ENCODE measurements at regions not wholly inside any gene's neighbourhood (a gene's known extent, or its start where the extent isn't known, plus 50 kb on each side); places are given as distances from the start of the nearest gene placed in this dataset.

DNA sequence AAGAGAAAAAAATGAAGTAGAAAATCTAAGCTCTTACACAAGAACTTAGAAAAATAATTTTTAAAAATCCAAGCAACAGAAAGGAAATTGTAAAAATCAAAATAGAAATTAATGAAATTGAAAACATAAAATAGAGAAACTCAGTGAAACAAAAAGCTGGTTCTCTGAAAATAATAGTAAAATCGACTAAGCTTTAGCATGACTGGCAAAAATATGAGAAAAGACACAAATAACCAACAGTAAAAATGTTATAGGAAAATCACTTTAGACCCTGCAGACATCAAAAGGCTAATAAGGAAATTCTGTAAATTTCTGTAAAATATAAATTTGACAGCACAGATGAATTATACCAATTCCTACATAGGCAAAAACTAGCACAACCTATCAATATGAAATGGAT, 768.9 kb upstream of the LRRTM1 start:
- in situ Hi-C loops (cut with MboI): no loop called here
- 0 to 7% methylated on average over 1 of the region's 1 CpG for WGBS, 2 experiments (ENCODE audit: low coverage in 1 of 2, low lambda C conversion rate in 2 of 2, missing lambda C conversion rate in 2 of 2)

DNA sequence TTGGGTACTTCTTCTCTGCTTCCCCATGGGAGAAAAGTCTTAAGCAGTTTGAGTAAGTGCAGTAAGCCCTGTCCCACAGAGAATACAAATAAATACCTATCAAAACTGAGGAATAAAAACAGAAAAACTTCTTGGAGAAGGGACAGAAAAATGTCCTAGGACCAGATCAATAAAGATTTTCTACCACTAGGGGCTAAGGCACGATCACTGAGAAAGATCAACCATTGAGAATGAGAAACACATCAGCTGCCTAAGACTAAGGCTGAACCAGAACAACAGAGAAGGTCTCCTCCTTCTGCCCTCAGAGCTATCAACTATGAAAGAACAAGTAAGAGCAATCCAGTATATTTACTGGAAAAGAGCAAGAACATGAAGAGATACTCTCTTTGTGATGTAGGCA, 763.6 kb upstream of the LRRTM1 start:
- H4K20me1 ChIP-seq (ENCODE audit: insufficient read depth): no peaks in the 10 kb centered on the region
- no peaks in the 10 kb centered on the region for H3K27me3 ChIP-seq (replicated peaks; ENCODE audit: insufficient read depth)
- H3K9me3 ChIP-seq (ENCODE audit: low read depth): no peaks in the 10 kb centered on the region
- no peaks in the 10 kb centered on the region for H3K79me2 ChIP-seq (ENCODE audit: insufficient read depth)
- DNase-seq: no peak
- no peak overlapping the region for H3K4me3 ChIP-seq
- in situ Hi-C loops (cut with MboI): no loop called here
- 8 to 17% methylated on average over 1 of the region's 1 CpG for WGBS, 2 experiments (ENCODE audit: low coverage in 1 of 2, low lambda C conversion rate in 2 of 2, missing lambda C conversion rate in 2 of 2)
- no peaks in the 10 kb centered on the region for H3F3A ChIP-seq (ENCODE audit: insufficient read depth)
- no peaks in the 10 kb centered on the region for H3K9me2 ChIP-seq (ENCODE audit: insufficient read depth)
- no peaks in the 10 kb centered on the region for H3K36me3 ChIP-seq (ENCODE audit: low read depth)
- H3K4me2 ChIP-seq (ENCODE audit: unreplicated experiment): no peak overlapping the region
- no peak for TF ChIP-seq EZH2 (IDR thresholded peaks at IDR 0.05; ENCODE audit: insufficient read depth, poor library complexity, severe bottlenecking)
- TF ChIP-seq EZH2phosphoT487 (IDR thresholded peaks at IDR 0.05; ENCODE audit: insufficient read depth, low read depth): no peak
- no peak overlapping the region for H2AFZ ChIP-seq
- H3K4me1 ChIP-seq (ENCODE audit: insufficient read depth): no peaks in the 10 kb centered on the region
- no peak overlapping the region for H3K27ac ChIP-seq
- H3K9ac ChIP-seq: no peak overlapping the region

More for the DNA sequence above, 768.9 kb upstream of the LRRTM1 start:
- H4K20me1 ChIP-seq (ENCODE audit: insufficient read depth): no peaks in the 10 kb centered on the region
- no peaks in the 10 kb centered on the region for H3K79me2 ChIP-seq (ENCODE audit: insufficient read depth)
- H3K9me3 ChIP-seq (ENCODE audit: low read depth): no peaks in the 10 kb centered on the region
- TF ChIP-seq EZH2phosphoT487 (IDR thresholded peaks at IDR 0.05; ENCODE audit: insufficient read depth, low read depth): no peak
- no peak for TF ChIP-seq EZH2 (IDR thresholded peaks at IDR 0.05; ENCODE audit: insufficient read depth, poor library complexity, severe bottlenecking)
- H3K36me3 ChIP-seq (ENCODE audit: low read depth): no peaks in the 10 kb centered on the region
- H3K27ac ChIP-seq: no peak overlapping the region
- H3K4me1 ChIP-seq (ENCODE audit: insufficient read depth): no peaks in the 10 kb centered on the region
- H3K4me2 ChIP-seq (ENCODE audit: unreplicated experiment): no peak overlapping the region
- H2AFZ ChIP-seq: no peak overlapping the region
- H3K4me3 ChIP-seq: no peak overlapping the region
- H3F3A ChIP-seq (ENCODE audit: insufficient read depth): no peaks in the 10 kb centered on the region
- no peak overlapping the region for H3K9ac ChIP-seq
- no peaks in the 10 kb centered on the region for H3K9me2 ChIP-seq (ENCODE audit: insufficient read depth)
- H3K27me3 ChIP-seq (replicated peaks; ENCODE audit: insufficient read depth): no peaks in the 10 kb centered on the region
- DNase-seq: no peak

DNA sequence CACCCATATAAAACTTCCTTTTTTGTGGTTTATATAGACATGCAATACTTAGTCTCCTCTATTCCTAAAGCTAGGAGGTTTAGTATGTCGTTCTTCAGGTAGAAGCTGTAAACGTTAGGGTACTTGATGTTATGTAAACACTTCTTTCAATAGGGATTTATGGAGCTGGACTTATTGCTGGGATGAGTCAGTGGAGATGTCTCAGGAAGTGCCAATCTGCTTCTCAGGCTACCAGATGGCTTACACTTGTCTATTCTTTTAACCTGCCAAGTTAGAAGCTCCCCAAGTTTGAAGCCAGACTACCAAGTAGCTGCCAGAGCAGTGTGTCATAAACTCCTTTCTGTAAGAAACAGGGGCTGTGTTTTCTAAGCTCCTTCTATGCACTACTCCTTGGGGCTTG, 756.5 kb upstream of the LRRTM1 start:
- Histone ChIP-seq H2AFZ (no peak overlapping the region), H3K4me1 (ENCODE audit: insufficient read depth) (no peaks in the 10 kb centered on the region), H3K4me3 (no peak overlapping the region), H3K9me2 (ENCODE audit: insufficient read depth) (no peaks in the 10 kb centered on the region), H4K20me1 (ENCODE audit: insufficient read depth) (no peaks in the 10 kb centered on the region), H3K36me3 (ENCODE audit: low read depth) (no peaks in the 10 kb centered on the region), H3K9ac (no peak overlapping the region), H3K27ac (no peak overlapping the region), H3K27me3 (replicated peaks; ENCODE audit: insufficient read depth) (no peaks in the 10 kb centered on the region), H3F3A (ENCODE audit: insufficient read depth) (no peaks in the 10 kb centered on the region), H3K79me2 (ENCODE audit: insufficient read depth) (no peaks in the 10 kb centered on the region), H3K4me2 (ENCODE audit: unreplicated experiment) (no peak overlapping the region), H3K9me3 (ENCODE audit: low read depth) (no peaks in the 10 kb centered on the region)
- no peak for DNase-seq
- TF ChIP-seq EZH2 (IDR thresholded peaks at IDR 0.05; ENCODE audit: insufficient read depth, poor library complexity, severe bottlenecking) (no peak), EZH2phosphoT487 (IDR thresholded peaks at IDR 0.05; ENCODE audit: insufficient read depth, low read depth) (no peak)
- in situ Hi-C loops (cut with MboI): no loop called here
- 0 to 3% methylated on average over 2 of the region's 2 CpGs for WGBS, 2 experiments (ENCODE audit: low coverage in 1 of 2, low lambda C conversion rate in 2 of 2, missing lambda C conversion rate in 2 of 2)

DNA sequence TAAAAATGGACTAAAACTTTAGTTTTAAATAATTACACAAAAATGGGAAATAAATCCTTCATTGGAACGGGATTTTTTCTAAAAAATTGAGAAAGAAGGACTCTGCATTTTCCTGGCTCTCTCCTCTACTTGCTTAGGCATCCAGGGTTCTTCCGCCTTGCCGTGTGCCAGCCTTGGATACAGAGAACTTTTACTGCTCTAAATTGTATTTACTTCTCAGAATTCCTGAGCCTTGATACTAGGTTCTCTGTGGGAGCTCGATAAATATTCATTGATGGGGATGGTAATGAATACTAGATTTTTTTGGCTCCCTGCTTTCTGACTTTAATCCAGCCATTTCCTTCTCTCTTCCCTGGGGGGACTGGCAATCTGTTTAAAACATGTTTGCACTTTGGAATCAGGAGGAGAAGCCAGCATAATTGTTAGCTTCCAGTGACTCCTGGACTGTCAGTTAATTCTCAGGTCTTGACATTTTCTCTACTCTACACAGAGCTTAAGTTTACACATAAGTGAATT, 746.1 kb upstream of the LRRTM1 start:
- Histone ChIP-seq H2AFZ (no peak overlapping the region), H4K20me1 (ENCODE audit: insufficient read depth) (no peaks in the 10 kb centered on the region), H3K4me3 (no peak overlapping the region), H3K4me2 (ENCODE audit: unreplicated experiment) (no peak overlapping the region), H3K9me3 (ENCODE audit: low read depth) (peaks cover 5% of the 10 kb centered on the region), H3K9ac (no peak overlapping the region), H3K79me2 (ENCODE audit: insufficient read depth) (no peaks in the 10 kb centered on the region), H3K27me3 (replicated peaks; ENCODE audit: insufficient read depth) (no peaks in the 10 kb centered on the region), H3F3A (ENCODE audit: insufficient read depth) (no peaks in the 10 kb centered on the region), H3K4me1 (ENCODE audit: insufficient read depth) (no peaks in the 10 kb centered on the region), H3K27ac (no peak overlapping the region), H3K9me2 (ENCODE audit: insufficient read depth) (no peaks in the 10 kb centered on the region), H3K36me3 (ENCODE audit: low read depth) (no peaks in the 10 kb centered on the region)
- WGBS, 2 experiments (ENCODE audit: low coverage in 1 of 2, low lambda C conversion rate in 2 of 2, missing lambda C conversion rate in 2 of 2): 0 to 3% methylated on average over 4 of the region's 4 CpGs
- TF ChIP-seq EZH2phosphoT487 (IDR thresholded peaks at IDR 0.05; ENCODE audit: insufficient read depth, low read depth) (no peak), EZH2 (IDR thresholded peaks at IDR 0.05; ENCODE audit: insufficient read depth, poor library complexity, severe bottlenecking) (no peak)
- in situ Hi-C loops (cut with MboI): no loop called here
- no peak for DNase-seq

DNA sequence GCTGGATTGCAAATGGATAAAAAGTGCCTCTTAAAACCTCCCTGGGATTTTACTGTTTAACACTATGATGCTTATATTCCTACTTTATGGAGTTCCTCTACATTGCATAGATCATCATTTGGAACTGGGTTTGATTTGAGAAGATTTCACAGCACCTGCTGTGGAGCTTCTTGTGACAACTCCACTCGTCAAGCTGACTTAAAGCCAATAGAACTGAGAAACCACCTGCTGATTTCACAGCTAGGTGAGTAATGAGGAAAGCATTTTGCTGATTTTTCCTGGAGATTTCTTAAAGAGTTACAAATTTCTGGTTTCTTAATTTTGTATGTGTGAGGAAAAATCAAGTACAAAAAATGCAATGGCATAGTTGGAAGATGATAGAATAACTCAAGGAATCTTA, 739.1 kb upstream of the LRRTM1 start:
- Histone ChIP-seq H3K4me1 (ENCODE audit: insufficient read depth) (no peaks in the 10 kb centered on the region), H3K9me3 (ENCODE audit: low read depth) (no peaks in the 10 kb centered on the region), H3F3A (ENCODE audit: insufficient read depth) (no peaks in the 10 kb centered on the region), H3K4me2 (ENCODE audit: unreplicated experiment) (no peak overlapping the region), H3K9me2 (ENCODE audit: insufficient read depth) (no peaks in the 10 kb centered on the region), H3K27me3 (replicated peaks; ENCODE audit: insufficient read depth) (no peaks in the 10 kb centered on the region), H3K79me2 (ENCODE audit: insufficient read depth) (no peaks in the 10 kb centered on the region), H4K20me1 (ENCODE audit: insufficient read depth) (no peaks in the 10 kb centered on the region), H3K27ac (no peak overlapping the region), H3K4me3 (no peak overlapping the region), H3K9ac (no peak overlapping the region), H2AFZ (no peak overlapping the region), H3K36me3 (ENCODE audit: low read depth) (no peaks in the 10 kb centered on the region)
- in situ Hi-C loops (cut with MboI): no loop called here
- no peak for DNase-seq
- WGBS, 2 experiments (ENCODE audit: low coverage in 1 of 2, low lambda C conversion rate in 2 of 2, missing lambda C conversion rate in 2 of 2): 0 to 7% methylated on average over 1 of the region's 1 CpG
- TF ChIP-seq EZH2 (IDR thresholded peaks at IDR 0.05; ENCODE audit: insufficient read depth, poor library complexity, severe bottlenecking): no peak
- TF ChIP-seq EZH2phosphoT487 (IDR thresholded peaks at IDR 0.05; ENCODE audit: insufficient read depth, low read depth): no peak

All from GM23248 (cell line).